NCI-H1105 treated with DMSO at 0.1 percent for 48 hours (cell line): ENCODE measurements at regions not wholly inside any gene's neighbourhood (a gene's known extent, or its start where the extent isn't known, plus 50 kb on each side); places are given as distances from the start of the nearest gene placed in this dataset.
"Not testable (repeated sequence)": the region's sequence is repeated elsewhere in the genome, so short reads cannot be mapped to it uniquely, and the experiment has no call there.

Experiments used
- DNase-seq: peaks from one replicate; lab custom pipeline; 2025; lab: John Stamatoyannopoulos, UW

- no peak for DNase-seq
These were observed 114.2 kb downstream of the RTP5 start for GRCh38 chr2:241983571-241984270.

- no peak for DNase-seq
These were observed 114.7 kb downstream of the RTP5 start for GRCh38 chr2:241984271-241984655.

GRCh38 chr2:241984658-241985057 is 115.1 kb downstream of the RTP5 start:
- no peak for DNase-seq

- DNase-seq, result not testable (repeated sequence)
These were observed 115.8 kb downstream of the RTP5 start for GRCh38 chr2:241985161-241985985.

- no peak for DNase-seq
These were observed 116.4 kb downstream of the RTP5 start for GRCh38 chr2:241985986-241986329.

GRCh38 chr2:241986836-241987641 is 117.5 kb downstream of the RTP5 start:
- no peak for DNase-seq

GRCh38 chr2:241987726-241988125 is 118.2 kb downstream of the RTP5 start:
- no peak for DNase-seq

GRCh38 chr2:241988146-241988545 is 118.6 kb downstream of the RTP5 start:
- DNase-seq, result no peak

GRCh38 chr2:241989074-241989473 is 119.5 kb downstream of the RTP5 start:
- no peak for DNase-seq

GRCh38 chr2:241990466-241990865 is 120.9 kb downstream of the RTP5 start:
- no peak for DNase-seq

- no peak for DNase-seq
These were observed 121.8 kb downstream of the RTP5 start for GRCh38 chr2:241991299-241991698.

GRCh38 chr2:241992753-241993152 is 123.2 kb downstream of the RTP5 start:
- no peak for DNase-seq

GRCh38 chr2:241993386-241994005 is 124.0 kb downstream of the RTP5 start:
- DNase-seq, result no peak

GRCh38 chr2:241994086-241994485 is 124.6 kb downstream of the RTP5 start:
- DNase-seq, result no peak

- no peak for DNase-seq
These were observed 125.2 kb downstream of the RTP5 start for GRCh38 chr2:241994556-241995213.

GRCh38 chr2:241996100-241996499 is 126.6 kb downstream of the RTP5 start:
- no peak for DNase-seq

- DNase-seq, result no peak
These were observed 127.5 kb downstream of the RTP5 start for GRCh38 chr2:241997017-241997416.

GRCh38 chr2:241999184-241999583 is 129.7 kb downstream of the RTP5 start:
- DNase-seq, result no peak

GRCh38 chr2:242001853-242002252 is 132.3 kb downstream of the RTP5 start:
- DNase-seq, result no peak

GRCh38 chr2:242002944-242003343 is 133.4 kb downstream of the RTP5 start:
- no peak for DNase-seq

- no peak for DNase-seq
These were observed 134.8 kb downstream of the RTP5 start for GRCh38 chr2:242004223-242004901.
